HEK293 (cell line): ENCODE measurements at regions not wholly inside any gene's neighbourhood (a gene's known extent, or its start where the extent isn't known, plus 50 kb on each side); places are given as distances from the start of the nearest gene placed in this dataset.
A peak's percentile ranks its signal among the peaks of the same experiment; 100 is the strongest.

ENCODE experiments used
- CTCF ChIA-PET: fragments of 350-600 bp; formaldehyde crosslinking; extraction: SDS; loops from one replicate; lab custom pipeline; 2021; ENCODE audit warnings: antibody characterized with exemption; lab: Yijun Ruan, JAX
- POLR2A ChIA-PET: fragments of 300-600 bp; formaldehyde crosslinking; extraction: SDS; loops from one replicate; lab custom pipeline; 2020; ENCODE audit warnings: antibody characterized with exemption, inconsistent platforms; lab: Yijun Ruan, JAX
- H3K27ac ChIP-seq: fragments of 200-500 bp; sonication (Bioruptor generic); 2 replicates; pipeline ENCODE4 v1.5.1; 2014; ENCODE audit warnings: low read depth, low read length, control low read depth, inconsistent platforms; ENCODE audit errors: extremely low read depth
- H3K36me3 ChIP-seq, 2 experiments: fragments of 200-500 bp in 1 of 2; sonication (Bioruptor generic) in 1 of 2; 1 replicate in 1 of 2; 2 replicates in 1 of 2; pipeline ENCODE4 v1.5.1; 2014 to 2017; ENCODE audit warnings: inconsistent platforms in 2 of 2, low read length in 2 of 2; ENCODE audit not compliant: control insufficient read depth in 2 of 2, insufficient read depth in 1 of 2
- H3K4me1 ChIP-seq: fragments of 200-500 bp; sonication (Bioruptor generic); 2 replicates; pipeline ENCODE4 v1.5.1; 2014; ENCODE audit warnings: mild to moderate bottlenecking, low read length, inconsistent platforms; ENCODE audit not compliant: control insufficient read depth, insufficient read depth
- H3K4me3 ChIP-seq: 2 replicates; pipeline ENCODE4 v1.5.1; 2011; ENCODE audit warnings: low read depth, mild to moderate bottlenecking, control low read depth, low read length, moderate library complexity
- H3K9me3 ChIP-seq: fragments of 200-500 bp; sonication (Bioruptor generic); 2 replicates; pipeline ENCODE4 v1.5.1; 2014; ENCODE audit warnings: low read depth, low read length, inconsistent platforms; ENCODE audit not compliant: control insufficient read depth, insufficient read depth
- EGR2 ChIP-seq: fragments of 450-650 bp; formaldehyde crosslinking; IDR thresholded peaks from 2 replicates; pipeline ENCODE4 v1.5.1; 2016; ENCODE audit warnings: low read depth, missing biosample characterization, missing genetic modification characterization
- KLF1 ChIP-seq: fragments of 450-650 bp; formaldehyde crosslinking; IDR thresholded peaks from 2 replicates; pipeline ENCODE4 v1.5.1; 2016; ENCODE audit warnings: missing biosample characterization, missing genetic modification characterization
- KLF16 ChIP-seq: fragments of 450-650 bp; formaldehyde crosslinking; IDR thresholded peaks from 2 replicates; pipeline ENCODE4 v1.5.1; 2017; ENCODE audit warnings: missing biosample characterization, missing genetic modification characterization
- MEIS1 ChIP-seq: sonication (generic); formaldehyde crosslinking; IDR thresholded peaks from 2 replicates; pipeline ENCODE4 v1.8.1; 2022; ENCODE audit warnings: missing genetic modification reagents, mild to moderate bottlenecking, borderline replicate concordance
- SETDB1 ChIP-seq: IDR thresholded peaks from one replicate; pipeline ENCODE4 v1.6.1; 2017; ENCODE audit warnings: mild to moderate bottlenecking, low read length, moderate library complexity, mixed read lengths; ENCODE audit not compliant: insufficient read length
- SP7 ChIP-seq: fragments of 450-650 bp; formaldehyde crosslinking; IDR thresholded peaks from 2 replicates; pipeline ENCODE4 v1.5.1; 2016; ENCODE audit warnings: missing biosample characterization, missing genetic modification characterization
- YY1 ChIP-seq: fragments of 450-650 bp; formaldehyde crosslinking; IDR thresholded peaks from 2 replicates; pipeline ENCODE4 v1.5.1; 2018; ENCODE audit warnings: missing biosample characterization, missing genetic modification characterization
- ZBTB26 ChIP-seq: fragments of 450-650 bp; formaldehyde crosslinking; optimal IDR thresholded peaks from 2 replicates; pipeline ENCODE3; 2016; ENCODE audit warnings: missing biosample characterization, mild to moderate bottlenecking, missing genetic modification characterization
- ZBTB44 ChIP-seq: fragments of 450-650 bp; IDR thresholded peaks from 2 replicates; pipeline ENCODE4 v1.5.1; 2018; ENCODE audit warnings: missing biosample characterization, mild to moderate bottlenecking, missing genetic modification characterization
- ZBTB48 ChIP-seq: fragments of 450-650 bp; formaldehyde crosslinking; IDR thresholded peaks from 2 replicates; pipeline ENCODE4 v1.5.1; 2016; ENCODE audit warnings: missing biosample characterization, missing genetic modification characterization
- ZFP37 ChIP-seq: fragments of 450-650 bp; formaldehyde crosslinking; IDR thresholded peaks from 2 replicates; pipeline ENCODE4 v1.5.1; 2016; ENCODE audit warnings: missing biosample characterization, missing genetic modification characterization
- ZNF16 ChIP-seq: fragments of 450-650 bp; formaldehyde crosslinking; IDR thresholded peaks from 2 replicates; pipeline ENCODE4 v1.5.1; 2016; ENCODE audit warnings: low read depth, missing biosample characterization, missing genetic modification characterization
- ZNF221 ChIP-seq: fragments of 450-650 bp; formaldehyde crosslinking; IDR thresholded peaks from 2 replicates; pipeline ENCODE4 v1.5.1; 2017; ENCODE audit warnings: missing biosample characterization, missing genetic modification characterization, borderline replicate concordance
- ZNF23 ChIP-seq: fragments of 450-650 bp; formaldehyde crosslinking; IDR thresholded peaks from 2 replicates; pipeline ENCODE4 v1.5.1; 2016; ENCODE audit warnings: missing biosample characterization, missing genetic modification characterization, borderline replicate concordance
- ZNF302 ChIP-seq: fragments of 450-650 bp; formaldehyde crosslinking; IDR thresholded peaks from 2 replicates; pipeline ENCODE4 v1.5.1; 2016; ENCODE audit warnings: missing biosample characterization, missing genetic modification characterization, low read depth
- ZNF416 ChIP-seq: fragments of 450-650 bp; formaldehyde crosslinking; IDR thresholded peaks from 2 replicates; pipeline ENCODE4 v1.5.1; 2016; ENCODE audit warnings: missing biosample characterization, missing genetic modification characterization
- ZNF521 ChIP-seq: fragments of 450-650 bp; formaldehyde crosslinking; IDR thresholded peaks from 2 replicates; pipeline ENCODE4 v1.5.1; 2017; ENCODE audit warnings: missing biosample characterization, mild to moderate bottlenecking, missing genetic modification characterization
- ZNF548 ChIP-seq: fragments of 450-650 bp; formaldehyde crosslinking; IDR thresholded peaks from 2 replicates; pipeline ENCODE4 v1.5.1; 2016; ENCODE audit warnings: missing biosample characterization, missing genetic modification characterization
- ZNF561 ChIP-seq: fragments of 450-650 bp; IDR thresholded peaks from 2 replicates; pipeline ENCODE4 v1.5.1; 2018; ENCODE audit warnings: missing biosample characterization, missing genetic modification characterization, borderline replicate concordance
- ZNF629 ChIP-seq: fragments of 450-650 bp; formaldehyde crosslinking; IDR thresholded peaks from 2 replicates; pipeline ENCODE4 v1.5.1; 2017; ENCODE audit warnings: missing biosample characterization, missing genetic modification characterization
- ZNF777 ChIP-seq: fragments of 450-650 bp; formaldehyde crosslinking; IDR thresholded peaks from 2 replicates; pipeline ENCODE4 v1.5.1; 2017; ENCODE audit warnings: missing biosample characterization, missing genetic modification characterization, borderline replicate concordance
- ZNF837 ChIP-seq: fragments of 450-650 bp; formaldehyde crosslinking; IDR thresholded peaks from 2 replicates; pipeline ENCODE4 v1.5.1; 2016; ENCODE audit warnings: missing biosample characterization, missing genetic modification characterization

GRCh38 chr16:85495823-85496538, 117.1 kb upstream of the GSE1 start:
- Histone ChIP-seq H3K27ac (no peak overlapping the region), H3K9me3 (no peaks in the 10 kb centered on the region), H3K36me3 (no peaks in the 10 kb centered on the region), H3K4me3 (no peak overlapping the region), H3K4me1 (no peaks in the 10 kb centered on the region)
- ChIA-PET POLR2A (no interaction called here), CTCF (interaction anchor here (0.9 kb wide), 1 partner anchor 62 kb away, joined by 4 read pairs; no protein-coding TSS in a partner anchor)
- TF ChIP-seq ZNF548 (tag by site-specific recombination), result no peak
- no peak for TF ChIP-seq KLF1
- TF ChIP-seq KLF16 (tag by site-specific recombination), result no peak
- no peak for TF ChIP-seq SP7
- no peak for TF ChIP-seq ZNF416 (tag by site-specific recombination)
- TF ChIP-seq ZBTB44 (tag by site-specific recombination), result no peak
- no peak for TF ChIP-seq ZNF561 (tag by site-specific recombination)
- no peak for TF ChIP-seq ZNF837 (tag by site-specific recombination)
- TF ChIP-seq ZNF16, result no peak
- no peak for TF ChIP-seq ZNF23 (tag by site-specific recombination)
- no peak for TF ChIP-seq ZBTB26
- TF ChIP-seq ZNF777, result no peak
- no peak for TF ChIP-seq ZBTB48 (tag by site-specific recombination)
- TF ChIP-seq SETDB1, result no peak
- no peak for TF ChIP-seq ZFP37 (tag by site-specific recombination)
- TF ChIP-seq MEIS1 (CRISPR knock-in tag), result no peak
- TF ChIP-seq ZNF302 (tag by site-specific recombination), result no peak

GRCh38 chr16:85497622-85498314, 115.4 kb upstream of the GSE1 start:
- Histone ChIP-seq H3K27ac (no peak overlapping the region), H3K36me3 (no peaks in the 10 kb centered on the region), H3K4me1 (no peaks in the 10 kb centered on the region), H3K9me3 (no peaks in the 10 kb centered on the region), H3K4me3 (no peak overlapping the region)
- POLR2A ChIA-PET, result no interaction called here
- TF ChIP-seq EGR2 (peak; percentile 17; the same call in 1 of the 2 replicates), ZNF521 (tag by site-specific recombination) (no peak)
- CTCF ChIA-PET, result no interaction called here

GRCh38 chr16:85498607-85499006, 114.5 kb upstream of the GSE1 start:
- ChIA-PET POLR2A (interaction anchor here (0.6 kb wide), 1 partner anchor 34 kb away, joined by 8 read pairs; no protein-coding TSS in a partner anchor), CTCF (no interaction called here)
- no peaks in the 10 kb centered on the region for H3K4me1 ChIP-seq
- no peaks in the 10 kb centered on the region for H3K36me3 ChIP-seq
- no peaks in the 10 kb centered on the region for H3K9me3 ChIP-seq
- no peak overlapping the region for H3K27ac ChIP-seq
- no peak overlapping the region for H3K4me3 ChIP-seq
- TF ChIP-seq ZNF221 (tag by site-specific recombination), result no peak
- no peak for TF ChIP-seq YY1 (tag by site-specific recombination)
- TF ChIP-seq ZNF629 (tag by site-specific recombination), result no peak
